ENCODE measurements at regions not wholly inside any gene's neighbourhood (a gene's known extent, or its start where the extent isn't known, plus 50 kb on each side); places are given as distances from the start of the nearest gene placed in this dataset.

GRCh38 chr7:136259074-136259473, 281.9 kb upstream of the MTPN start:
- no peak overlapping the region for H3K4me3 ChIP-seq (ENCODE audit: low read depth, low read length)
- TF ChIP-seq CTCF (IDR thresholded peaks at IDR 0.05; ENCODE audit: insufficient read depth, low read depth, low read length, missing control alignments) = no peak
- DNase-seq (ENCODE audit: low read depth) = no peak

GRCh38 chr7:136256491-136256890, 279.3 kb upstream of the MTPN start:
- no peak for DNase-seq (ENCODE audit: low read depth)
- H3K4me3 ChIP-seq (ENCODE audit: low read depth, low read length) = no peak overlapping the region
- TF ChIP-seq CTCF (IDR thresholded peaks at IDR 0.05; ENCODE audit: insufficient read depth, low read depth, low read length, missing control alignments) = no peak

- no peak for TF ChIP-seq CTCF (IDR thresholded peaks at IDR 0.05; ENCODE audit: insufficient read depth, low read depth, low read length, missing control alignments)
- no peak for DNase-seq (ENCODE audit: low read depth)
- H3K4me3 ChIP-seq (ENCODE audit: low read depth, low read length) = no peak overlapping the region
Observed at GRCh38 chr7:136254148-136254547, 277.0 kb upstream of the MTPN start.

GRCh38 chr7:136251826-136252225, 274.7 kb upstream of the MTPN start:
- no peak for DNase-seq (ENCODE audit: low read depth)
- no peak overlapping the region for H3K4me3 ChIP-seq (ENCODE audit: low read depth, low read length)
- no peak for TF ChIP-seq CTCF (IDR thresholded peaks at IDR 0.05; ENCODE audit: insufficient read depth, low read depth, low read length, missing control alignments)

- TF ChIP-seq CTCF (IDR thresholded peaks at IDR 0.05; ENCODE audit: insufficient read depth, low read depth, low read length, missing control alignments) = no peak
- no peak for DNase-seq (ENCODE audit: low read depth)
- H3K4me3 ChIP-seq (ENCODE audit: low read depth, low read length) = no peak overlapping the region
Observed at GRCh38 chr7:136247211-136247610, 270.1 kb upstream of the MTPN start.

- no peak for TF ChIP-seq CTCF (IDR thresholded peaks at IDR 0.05; ENCODE audit: insufficient read depth, low read depth, low read length, missing control alignments)
- no peak overlapping the region for H3K4me3 ChIP-seq (ENCODE audit: low read depth, low read length)
- DNase-seq (ENCODE audit: low read depth) = no peak
Observed at GRCh38 chr7:136245327-136246004, 268.3 kb upstream of the MTPN start.

GRCh38 chr7:136234040-136234439, 256.9 kb upstream of the MTPN start:
- H3K4me3 ChIP-seq (ENCODE audit: low read depth, low read length) = no peak overlapping the region
- no peak for DNase-seq (ENCODE audit: low read depth)

More at GRCh38 chr7:136234040-136234439, 256.9 kb upstream of the MTPN start:
- TF ChIP-seq CTCF (IDR thresholded peaks at IDR 0.05; ENCODE audit: insufficient read depth, low read depth, low read length, missing control alignments) = no peak

All from GM12865 (cell line).